Suppressor macrophage treated with lipopolysaccharide for 1 hour (primary cell): ENCODE measurements at regions not wholly inside any gene's neighbourhood (a gene's known extent, or its start where the extent isn't known, plus 50 kb on each side); places are given as distances from the start of the nearest gene placed in this dataset.

Experiments used
- DNase-seq, 3 donors: peaks; one replicate each; pipeline ENCODE4 v3.0.0-alpha.2; 2020 to 2022

DNA sequence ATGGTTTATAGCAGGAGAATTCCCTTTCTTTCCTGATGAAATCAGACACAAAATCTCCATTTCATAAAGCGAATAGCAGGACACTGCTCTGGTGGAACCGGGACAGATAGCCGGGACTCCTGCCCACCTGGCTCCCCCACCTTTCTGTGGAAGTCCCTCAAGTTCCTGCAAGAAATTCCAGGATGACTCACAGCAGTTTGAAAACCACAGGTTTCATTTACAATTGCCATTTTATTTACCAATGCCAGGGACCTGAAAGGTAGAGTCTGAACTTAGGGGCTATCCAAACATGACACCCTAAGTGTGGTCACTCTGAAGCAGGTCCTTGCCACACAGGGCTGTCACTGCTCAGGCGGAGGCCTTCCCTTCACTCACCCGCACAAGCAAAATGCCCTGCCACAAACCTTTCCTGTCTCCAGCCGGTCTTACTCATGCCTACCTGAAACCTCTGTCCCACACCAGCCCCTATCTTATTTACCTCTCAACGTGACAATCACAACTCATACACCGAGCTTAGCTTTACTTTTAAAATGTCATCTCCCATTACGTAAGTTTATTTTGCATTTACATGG is 63.3 kb upstream of the TAF1L start:
- no peak for DNase-seq

DNA sequence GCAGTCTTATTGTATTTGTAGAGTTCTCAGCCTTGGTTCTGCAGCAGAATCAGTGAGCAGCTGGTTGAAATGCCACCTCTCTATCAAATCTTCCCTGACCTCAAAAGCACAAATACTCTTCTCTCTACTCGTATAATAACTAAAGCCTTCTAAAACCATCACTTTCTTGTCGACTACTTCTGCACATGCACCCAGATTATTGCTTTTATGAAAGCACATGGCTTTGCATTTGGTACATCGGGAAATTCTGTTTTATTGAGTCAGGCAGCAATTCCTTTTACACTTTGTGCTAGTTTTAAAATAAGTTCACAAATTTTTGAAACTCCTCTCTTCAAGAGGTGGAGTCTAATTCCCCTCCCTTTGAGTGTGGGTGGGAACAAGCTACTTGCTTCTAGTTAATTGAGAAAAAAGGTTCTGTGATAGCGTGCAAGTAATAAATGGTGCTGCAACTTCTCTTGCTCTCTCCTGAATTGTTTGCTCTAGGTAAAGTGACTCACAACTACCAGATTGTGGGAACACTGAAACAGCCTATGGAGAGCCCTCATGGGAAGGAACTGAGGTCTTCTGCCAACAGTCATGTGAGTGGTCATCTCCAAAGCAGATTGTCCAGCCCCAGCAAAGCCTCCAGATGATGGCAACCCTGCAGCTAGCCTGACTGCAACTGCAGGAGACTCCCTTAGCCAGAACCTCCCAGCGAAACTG is 66.0 kb upstream of the TAF1L start:
- DNase-seq, result no peak

DNA sequence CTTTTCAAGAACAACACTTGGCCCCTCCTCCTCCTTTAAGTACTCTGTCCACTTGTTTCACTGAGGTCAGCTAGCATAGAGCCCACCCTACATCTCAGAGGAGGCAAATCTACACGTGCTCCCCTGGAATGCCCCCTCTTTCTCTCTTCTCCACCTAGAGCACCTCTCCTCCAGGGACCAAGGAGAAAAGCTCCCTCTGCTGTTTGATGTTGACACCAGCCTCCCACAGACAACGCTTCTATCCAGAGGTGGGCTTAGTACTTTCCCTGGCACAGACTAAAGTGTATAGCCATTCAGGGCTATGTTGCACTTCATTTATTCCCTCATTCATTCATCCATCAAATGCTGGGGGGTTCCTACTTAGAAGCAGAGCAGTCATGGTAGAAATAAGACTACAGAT is 68.2 kb upstream of the TAF1L start:
- DNase-seq, result peak in 1 of 3 donors; percentile 6

DNA sequence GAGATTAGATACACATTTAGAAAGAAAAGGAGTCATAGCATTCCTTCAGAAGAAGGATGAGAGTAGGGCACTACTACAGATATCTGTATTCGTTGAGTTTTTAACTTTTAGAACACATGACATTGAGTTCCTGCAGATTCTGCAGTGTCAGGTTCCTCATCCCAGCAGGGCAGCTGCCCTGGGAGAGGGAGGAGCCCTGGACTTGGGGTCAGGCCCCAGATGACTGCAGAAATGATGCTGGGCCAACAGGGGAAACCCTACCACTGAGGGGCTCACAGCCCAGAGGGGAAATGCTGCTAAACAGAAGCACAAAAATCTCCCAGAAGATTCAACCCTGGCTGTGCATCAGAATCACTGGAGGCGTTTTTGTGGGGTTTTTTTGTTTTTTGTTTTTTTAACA is 68.9 kb upstream of the TAF1L start:
- DNase-seq, result peak in 2 of 3 donors; percentile 14 to 29

DNA sequence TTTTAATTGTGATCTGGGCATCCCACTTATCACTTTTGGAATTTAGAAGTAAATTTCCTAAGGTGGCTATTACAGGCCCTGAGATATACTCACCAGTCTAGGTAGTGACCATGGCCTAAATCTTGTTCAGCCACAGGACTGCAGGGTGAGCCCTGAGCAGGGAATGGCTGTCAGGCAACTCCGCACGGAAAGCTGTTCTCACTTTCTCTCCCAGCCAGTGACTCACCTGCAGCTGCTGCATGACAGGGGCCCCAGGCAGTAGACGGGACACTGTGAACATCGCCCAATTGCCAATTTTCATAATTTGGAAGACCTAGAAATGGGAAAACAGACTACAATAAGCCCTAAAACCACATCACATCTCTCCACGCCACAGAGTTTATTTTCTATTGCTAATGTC is 69.6 kb upstream of the TAF1L start:
- DNase-seq, result no peak

DNA sequence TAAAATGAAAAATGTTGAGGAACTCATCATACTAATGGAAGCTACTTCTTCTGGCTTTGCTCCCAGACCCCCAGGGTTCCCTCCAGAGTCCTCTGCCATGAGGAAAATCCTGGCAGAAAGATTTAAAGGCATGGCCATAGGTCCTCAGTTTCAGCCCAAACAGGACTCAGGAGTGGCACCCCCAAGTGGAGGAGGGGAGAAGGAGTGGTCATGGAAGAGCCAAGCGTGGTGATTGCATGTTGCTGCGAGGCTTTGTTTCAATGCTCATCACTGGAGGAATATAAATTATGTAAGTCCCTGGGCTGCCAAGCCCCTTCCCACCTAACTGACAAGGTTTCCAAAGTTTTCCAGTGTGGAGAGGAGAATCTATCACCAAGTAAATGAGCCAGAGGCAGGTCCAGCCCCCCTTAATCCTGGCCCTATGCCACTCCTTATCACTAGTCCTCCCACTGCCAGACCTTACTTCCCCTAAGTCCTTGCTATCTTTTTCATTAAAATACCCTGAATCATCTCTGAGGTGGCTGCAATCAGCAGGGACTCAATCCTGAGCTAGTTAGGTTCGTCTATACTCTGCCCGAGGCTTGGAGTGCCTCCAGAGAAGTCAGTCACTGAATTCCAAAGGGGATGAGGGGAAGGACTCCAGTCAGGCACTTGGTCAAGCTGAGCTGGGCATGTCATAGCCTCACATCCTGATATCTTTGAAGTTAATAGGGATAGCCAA is 70.7 kb upstream of the TAF1L start:
- DNase-seq, result no peak

DNA sequence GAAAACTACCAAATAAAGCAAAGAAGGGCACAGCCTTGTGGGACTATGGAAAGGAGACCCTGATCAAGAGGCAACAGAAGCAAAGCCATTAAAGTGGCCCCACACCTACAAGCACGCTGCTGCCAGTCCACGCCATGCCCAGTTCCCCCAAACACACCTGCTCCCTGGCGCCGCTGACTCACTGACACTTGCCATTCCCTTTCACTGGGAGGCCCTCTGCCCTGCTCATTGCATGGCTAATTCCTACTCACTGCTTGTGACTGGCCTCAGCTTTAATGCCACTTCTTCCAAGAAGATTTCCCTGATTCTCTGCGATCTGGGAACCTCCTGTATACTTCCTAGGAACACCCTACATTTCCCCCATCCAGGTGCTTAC is 71.2 kb upstream of the TAF1L start:
- no peak for DNase-seq

DNA sequence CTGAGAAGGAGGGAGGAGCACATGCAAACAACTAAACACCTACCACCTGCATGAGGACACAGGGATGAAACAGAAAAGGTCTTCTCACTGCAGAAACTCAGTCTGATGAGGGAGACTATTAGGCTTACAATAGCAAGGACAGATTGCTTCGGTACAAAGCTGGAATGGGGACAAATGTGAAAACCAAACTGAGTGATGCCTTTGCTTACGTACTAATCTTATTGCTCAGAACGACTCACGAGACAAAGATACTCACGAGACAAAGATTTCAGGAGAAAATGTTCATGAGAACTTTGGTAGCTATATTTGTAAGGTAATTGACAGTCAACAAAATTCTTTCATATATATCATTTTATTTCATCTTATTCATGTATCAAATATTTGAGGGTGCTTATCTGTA is 71.9 kb upstream of the TAF1L start:
- no peak for DNase-seq

DNA sequence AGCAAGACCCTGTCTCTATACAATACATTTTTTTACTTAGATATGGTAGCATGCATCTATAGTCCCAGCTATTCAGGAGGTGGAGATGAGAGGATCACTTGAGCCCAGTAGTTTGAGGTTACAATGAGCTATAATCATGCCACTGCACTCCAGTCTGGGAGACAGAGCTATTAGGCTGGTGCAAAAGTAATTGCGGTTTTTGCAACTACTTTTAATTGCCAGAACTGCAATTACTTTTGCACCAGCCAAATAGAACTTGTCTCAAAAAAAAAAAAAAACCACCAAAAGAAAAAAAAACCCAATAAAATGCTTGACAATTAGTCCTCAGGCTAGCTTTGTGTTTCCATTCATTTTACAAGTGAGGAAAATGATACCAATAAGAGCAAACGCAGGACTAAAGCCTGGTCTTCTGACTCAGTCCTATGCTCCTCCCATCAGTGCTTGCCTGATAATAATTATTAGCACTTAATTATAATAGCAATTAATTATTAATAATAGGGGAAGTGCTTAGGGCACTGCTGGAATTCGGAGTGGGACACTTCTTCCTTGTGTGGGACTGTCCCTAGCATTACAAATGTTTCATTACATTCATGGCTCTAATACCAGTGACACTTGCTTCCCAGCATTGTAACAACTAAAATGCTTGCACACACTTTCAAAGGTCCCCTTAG is 73.1 kb upstream of the TAF1L start:
- no peak for DNase-seq

DNA sequence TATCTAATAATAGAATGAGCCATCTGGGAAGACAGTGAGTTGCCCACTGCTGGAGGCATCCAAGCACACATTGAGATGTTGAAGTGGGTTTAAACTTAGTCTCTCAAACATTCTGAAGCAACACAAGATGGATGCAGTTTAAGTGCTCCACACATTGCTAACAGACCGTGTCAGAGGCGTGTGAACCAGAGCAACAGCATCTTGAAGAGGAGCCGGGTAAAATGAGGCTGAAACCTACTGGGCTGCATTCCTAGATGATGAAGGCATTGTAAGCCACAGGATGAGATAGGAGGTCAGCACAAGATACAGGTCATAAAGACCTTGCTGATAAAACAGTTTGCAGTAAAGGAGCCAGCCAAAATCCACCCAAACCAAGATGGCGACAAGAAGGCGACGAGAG is 73.5 kb upstream of the TMEM215 start:
- DNase-seq, result no peak

DNA sequence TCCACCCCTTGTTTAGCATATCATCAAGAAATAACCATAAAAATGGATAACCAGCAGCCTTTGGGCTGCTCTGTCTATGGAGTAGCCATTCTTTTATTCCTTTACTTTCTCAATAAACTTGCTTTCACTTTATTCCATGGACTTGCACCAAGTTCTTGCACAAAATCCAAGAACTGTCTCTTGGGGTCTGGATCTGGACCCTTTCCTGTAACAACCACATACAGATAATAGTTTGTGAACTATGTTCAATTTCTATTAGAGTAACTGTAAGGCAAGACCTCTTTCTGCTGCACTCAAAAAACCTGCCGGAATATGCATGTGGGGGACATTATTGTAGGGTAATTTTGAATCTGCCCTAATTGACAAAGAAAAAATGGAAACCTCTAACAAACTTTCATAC is 66.9 kb upstream of the TMEM215 start:
- no peak for DNase-seq

DNA sequence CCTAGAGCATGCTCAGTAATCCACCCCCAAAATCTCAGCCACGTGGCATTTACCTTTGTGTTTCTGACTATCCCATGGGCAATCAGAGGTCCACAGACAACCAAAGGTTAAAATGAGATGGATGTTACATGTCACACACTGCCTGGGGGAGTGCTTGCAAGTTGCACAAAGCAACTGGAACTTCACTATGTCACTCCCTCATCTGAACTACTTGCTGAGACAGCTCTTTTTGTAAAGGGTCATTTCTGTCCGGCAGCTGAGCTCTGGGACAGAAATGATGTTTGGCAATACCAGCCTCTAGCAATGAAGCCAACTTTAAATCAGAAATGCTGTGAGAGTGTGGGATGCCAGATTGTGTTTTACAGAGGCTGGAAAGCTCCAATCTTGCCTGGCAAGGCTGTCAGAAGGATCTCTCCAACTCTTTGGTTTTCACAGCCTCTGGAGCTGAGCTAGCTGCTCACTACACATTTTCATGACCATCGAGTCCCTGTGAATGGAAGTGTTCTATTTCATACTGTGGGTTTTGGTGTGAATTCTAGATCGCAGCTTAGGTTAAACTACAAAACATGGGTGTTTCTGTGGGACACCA is 66.3 kb upstream of the TMEM215 start:
- DNase-seq, result no peak

DNA sequence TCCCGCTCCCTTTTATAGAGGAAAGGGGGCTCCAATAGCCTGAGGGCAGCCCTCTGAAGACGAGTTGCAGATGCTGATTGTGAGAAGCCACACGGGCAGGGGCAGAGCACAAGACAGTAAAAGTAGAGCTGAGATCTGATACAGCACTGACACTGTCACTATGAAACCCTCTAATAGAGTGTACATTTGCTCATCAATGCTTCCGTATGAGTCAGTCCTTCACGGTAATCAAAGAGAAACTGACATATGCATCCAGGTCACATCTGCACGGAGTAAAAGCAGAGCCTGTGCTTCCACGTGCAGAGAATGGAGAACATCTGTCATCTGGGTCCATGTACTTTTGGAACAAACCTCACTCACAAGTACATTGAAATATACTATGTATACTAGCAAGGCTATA is 60.6 kb upstream of the TMEM215 start:
- DNase-seq, result no peak

DNA sequence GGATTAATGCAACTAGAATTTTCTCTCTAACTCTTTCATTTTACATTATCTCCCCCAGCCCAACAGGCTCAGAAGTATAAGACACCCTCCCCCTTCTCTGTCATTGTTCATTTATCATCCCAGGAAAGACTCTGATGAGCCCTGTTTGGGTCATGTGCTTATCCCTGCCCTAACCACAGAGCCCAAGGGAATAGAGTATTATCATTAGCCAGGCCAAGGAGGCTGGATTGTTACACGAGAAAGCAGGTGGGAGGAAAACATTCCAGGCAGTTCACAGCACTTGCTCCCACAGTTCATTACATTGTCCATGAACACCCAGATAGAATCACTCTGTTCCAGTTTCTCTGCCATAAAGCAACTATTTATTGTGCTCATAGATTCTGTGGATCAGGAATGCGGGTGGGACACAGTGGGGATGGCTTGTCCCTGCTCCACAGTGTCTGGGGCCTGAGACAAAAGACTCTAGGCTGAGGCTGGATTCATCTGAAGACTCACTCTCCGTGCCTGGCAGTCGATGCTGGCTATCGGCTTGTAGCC is 59.5 kb upstream of the TMEM215 start:
- DNase-seq, result no peak

DNA sequence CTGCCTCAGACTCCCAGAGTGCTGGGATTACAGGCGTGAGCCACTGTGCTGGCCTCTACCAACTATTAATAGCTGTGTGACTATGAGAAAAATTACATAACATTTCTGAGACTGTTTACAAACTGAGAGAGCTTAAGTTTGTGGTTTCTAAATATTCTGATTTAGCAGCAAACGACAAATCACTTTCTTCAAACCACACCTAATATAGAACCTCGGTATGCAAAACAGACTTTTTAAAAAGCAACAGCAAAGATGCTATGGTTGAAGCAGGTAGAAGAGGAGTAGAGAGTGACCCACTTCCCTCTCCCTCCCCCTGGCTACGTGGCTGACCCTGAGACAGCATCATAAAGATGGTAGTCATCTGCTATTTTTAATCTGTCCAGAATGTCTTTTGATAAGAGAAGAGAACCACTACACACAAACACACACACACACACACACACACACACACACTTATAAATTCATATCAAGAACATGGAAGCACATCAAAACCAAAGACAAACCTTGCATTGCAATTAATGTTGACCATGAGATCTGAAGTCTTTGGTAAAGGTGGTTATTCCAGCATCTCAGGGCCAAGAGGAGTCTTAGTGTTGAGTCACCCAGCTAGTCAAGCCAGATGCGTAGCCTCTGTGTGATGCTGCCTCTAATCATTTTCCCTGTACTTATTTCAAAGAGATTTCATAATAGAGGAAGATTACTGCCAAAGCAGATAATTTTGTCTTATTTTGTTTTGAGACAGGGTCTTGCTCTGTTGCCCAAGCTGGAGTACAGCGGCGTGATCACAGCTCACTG is 58.1 kb upstream of the TMEM215 start:
- no peak for DNase-seq

DNA sequence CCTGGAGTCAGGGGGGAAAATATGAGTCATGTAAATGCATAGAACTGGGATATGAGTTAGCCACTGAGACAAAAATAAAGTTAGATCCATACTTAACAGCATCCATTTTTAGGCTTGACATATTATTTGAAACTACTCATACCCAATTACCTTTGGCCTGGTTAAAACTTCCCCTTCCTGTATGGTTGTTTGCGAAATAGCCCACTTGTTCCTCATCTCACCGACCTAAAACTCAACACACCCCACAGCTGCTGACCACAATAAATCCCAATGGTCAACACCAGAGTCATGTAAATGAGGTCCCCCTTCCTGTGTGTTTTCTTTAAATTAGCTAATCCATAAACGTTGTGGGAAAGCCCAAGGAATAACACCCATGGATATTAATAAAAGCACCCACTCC is 55.2 kb upstream of the TMEM215 start:
- DNase-seq, result peak; percentile 44 to 66 (median 62)
